ENCODE measurements at regions not wholly inside any gene's neighbourhood (a gene's known extent, or its start where the extent isn't known, plus 50 kb on each side); places are given as distances from the start of the nearest gene placed in this dataset.
"Not testable (repeated sequence)": the region's sequence is repeated elsewhere in the genome, so short reads cannot be mapped to it uniquely, and the experiment has no call there.

DNA sequence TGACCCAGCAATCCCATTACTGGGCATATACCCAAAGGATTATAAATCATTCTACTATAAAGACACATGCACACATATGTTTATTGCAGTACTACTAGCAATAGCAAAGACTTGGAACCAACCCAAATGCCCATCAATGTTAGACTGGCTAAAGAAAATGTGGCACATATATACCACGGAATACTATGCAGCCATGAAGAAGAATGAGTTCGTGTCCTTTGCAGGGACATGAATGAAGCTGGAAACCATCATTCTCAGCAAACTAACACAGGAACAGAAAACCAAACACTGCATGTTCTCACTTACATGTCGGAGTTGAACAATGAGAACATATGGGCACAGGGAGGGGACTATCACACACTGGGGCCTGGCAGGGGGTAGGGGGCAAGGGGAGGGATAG lies 183.0 kb downstream of the HACE1 start:
- H3K4me3 Mint-ChIP-seq; H3K27me3 Mint-ChIP-seq; H3K27ac Mint-ChIP-seq; DNase-seq; POLR2A ChIA-PET; H3K36me3 Mint-ChIP-seq (ENCODE audit: low read depth); H3K4me1 Mint-ChIP-seq: not testable (repeated sequence)
- CTCF ChIA-PET: interaction anchor here (1.0 kb wide), 1 partner anchor 97 kb away, joined by 3 read pairs; no protein-coding TSS in a partner anchor
- H3K9me3 Mint-ChIP-seq: peaks cover 17% of the 10 kb centered on the region

DNA sequence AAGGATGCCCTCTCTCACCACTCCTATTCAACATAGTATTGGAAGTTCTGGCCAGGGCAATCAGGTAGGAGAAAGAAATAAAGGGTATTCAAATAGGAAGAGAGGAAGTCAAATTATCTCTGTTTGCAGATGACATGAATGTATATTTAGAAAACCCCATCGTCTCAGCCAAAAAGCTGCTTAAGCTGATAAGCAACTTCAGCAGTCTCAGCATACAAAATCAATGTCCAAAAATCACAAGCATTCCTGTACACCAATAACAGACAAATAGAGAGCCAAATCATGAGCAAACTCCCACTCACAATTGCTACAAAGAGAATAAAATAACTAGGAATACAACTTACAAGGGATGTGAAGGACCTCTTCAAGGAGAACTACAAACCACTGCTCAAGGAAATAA lies 184.6 kb downstream of the HACE1 start:
- DNase-seq; H3K27me3 Mint-ChIP-seq; H3K4me3 Mint-ChIP-seq; CTCF ChIA-PET; H3K36me3 Mint-ChIP-seq (ENCODE audit: low read depth); H3K27ac Mint-ChIP-seq; POLR2A ChIA-PET: not testable (repeated sequence)
- Mint-ChIP-seq H3K9me3 (peaks cover 17% of the 10 kb centered on the region), H3K4me1 (peaks cover 17% of the 10 kb centered on the region)

DNA sequence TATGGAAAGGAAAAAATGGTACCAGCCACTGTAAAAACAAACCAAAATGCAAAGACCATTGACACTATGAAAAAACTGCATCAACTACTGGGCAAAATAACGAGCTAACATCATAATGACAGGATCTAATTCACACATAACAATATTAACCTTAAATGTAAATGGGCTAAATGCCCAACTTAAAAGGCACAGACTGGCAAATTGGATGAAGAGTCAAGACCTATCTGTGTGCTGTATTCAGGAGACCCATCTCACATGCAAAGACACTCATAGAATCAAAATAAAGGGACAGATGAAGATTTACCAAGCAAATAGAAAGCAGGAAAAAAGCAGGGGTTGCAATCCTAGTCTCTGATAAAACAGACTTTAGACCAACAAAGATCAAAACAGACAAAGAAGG lies 186.6 kb downstream of the HACE1 start:
- Mint-ChIP-seq H3K9me3 (peaks cover 17% of the 10 kb centered on the region), H3K4me1 (peaks cover 17% of the 10 kb centered on the region)
- H3K4me3 Mint-ChIP-seq; CTCF ChIA-PET; H3K27ac Mint-ChIP-seq; POLR2A ChIA-PET; DNase-seq; H3K36me3 Mint-ChIP-seq (ENCODE audit: low read depth); H3K27me3 Mint-ChIP-seq: not testable (repeated sequence)

DNA sequence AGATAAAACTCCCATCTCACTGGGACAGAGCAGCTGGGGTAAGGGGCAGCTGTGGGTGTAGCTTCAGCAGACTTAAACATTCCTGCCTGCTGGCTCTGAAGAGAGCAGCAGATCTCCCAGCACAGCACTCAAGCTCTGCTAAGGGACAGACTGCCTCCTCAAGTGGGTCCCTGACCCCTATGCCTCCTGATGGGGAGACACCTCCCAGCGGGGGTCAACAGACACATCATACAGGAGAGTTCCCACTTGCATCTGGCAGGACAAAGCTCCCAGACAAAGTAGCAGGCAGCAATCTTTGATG lies 188.2 kb downstream of the HACE1 start:
- CTCF ChIA-PET: interaction anchor here (0.6 to 0.9 kb wide), 2 partner anchors 14 to 104 kb away, joined by 3 to 4 read pairs; no protein-coding TSS in a partner anchor

DNA sequence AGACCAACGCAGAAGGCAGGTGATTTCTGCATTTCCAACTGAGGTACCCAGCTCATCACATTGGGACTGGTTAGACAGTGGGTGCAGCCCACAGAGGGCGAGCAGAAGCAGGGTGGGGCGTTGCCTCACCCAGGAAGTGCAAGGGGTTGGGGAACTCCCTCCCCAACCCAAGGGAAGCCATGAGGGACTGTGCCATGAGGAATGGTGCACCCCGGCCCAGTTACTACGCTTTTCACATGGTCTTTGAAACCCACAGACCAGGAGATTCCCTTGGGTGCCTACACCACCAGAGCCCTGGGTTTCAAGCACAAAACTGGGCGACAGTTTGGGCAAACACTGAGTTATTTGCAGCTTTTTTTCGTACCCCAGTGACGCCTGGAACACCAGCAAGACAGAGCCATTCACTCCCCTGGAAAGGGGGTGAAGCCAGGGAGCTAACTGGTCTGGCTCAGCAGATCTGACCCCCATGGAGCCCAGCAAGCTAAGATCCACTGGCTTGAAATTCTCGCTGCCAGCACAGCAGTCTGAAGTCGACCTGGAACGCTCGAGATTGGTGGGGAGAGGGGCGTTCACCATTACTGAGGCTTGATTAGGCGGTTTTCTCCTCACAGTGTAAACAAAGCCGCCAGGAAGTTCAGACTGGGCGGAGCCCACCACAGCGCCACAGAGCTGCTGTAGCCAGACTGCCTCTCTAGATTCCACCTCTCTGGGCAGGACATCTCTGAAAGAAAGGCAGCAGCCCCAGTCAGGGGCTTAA lies 188.7 kb downstream of the HACE1 start:
- POLR2A ChIA-PET; H3K27me3 Mint-ChIP-seq; H3K36me3 Mint-ChIP-seq (ENCODE audit: low read depth); H3K4me3 Mint-ChIP-seq: not testable (repeated sequence)
- Mint-ChIP-seq H3K9me3 (peaks cover 14% of the 10 kb centered on the region), H3K27ac (peak overlapping the region; percentile 75), H3K4me1 (peaks cover 22% of the 10 kb centered on the region)
- CTCF ChIA-PET: interaction anchor here (0.6 to 0.9 kb wide), 2 partner anchors 14 to 104 kb away, joined by 3 to 4 read pairs; no protein-coding TSS in a partner anchor
- DNase-seq: peak; percentile 47

More for the DNA sequence above, 188.2 kb downstream of the HACE1 start:
- H3K27me3 Mint-ChIP-seq; H3K4me3 Mint-ChIP-seq; H3K36me3 Mint-ChIP-seq (ENCODE audit: low read depth); DNase-seq; POLR2A ChIA-PET: not testable (repeated sequence)
- peaks cover 17% of the 10 kb centered on the region for H3K9me3 Mint-ChIP-seq
- H3K27ac Mint-ChIP-seq: peak overlapping the region; percentile 75
- H3K4me1 Mint-ChIP-seq: peaks cover 22% of the 10 kb centered on the region

DNA sequence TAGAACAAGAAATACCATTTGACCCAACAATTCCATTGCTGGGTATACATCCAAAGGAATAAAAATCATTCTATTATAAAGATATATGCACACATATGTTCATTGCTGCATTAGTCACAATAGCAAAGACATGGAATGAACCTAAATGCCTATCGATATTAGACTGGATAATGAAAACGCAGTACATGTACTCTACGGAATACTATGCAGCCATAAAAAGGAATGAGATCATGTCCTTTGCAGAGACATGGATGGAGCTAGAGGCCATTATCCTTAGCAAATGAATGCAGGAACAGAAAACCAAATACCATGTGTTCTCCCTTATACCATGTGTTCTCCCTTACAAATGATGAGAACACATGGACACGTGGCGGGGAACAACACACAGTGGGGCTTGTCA lies 190.2 kb downstream of the HACE1 start:
- Mint-ChIP-seq H3K27me3 (peaks cover 11% of the 10 kb centered on the region), H3K9me3 (peaks cover 14% of the 10 kb centered on the region), H3K36me3 (ENCODE audit: low read depth) (peaks cover 4% of the 10 kb centered on the region), H3K4me1 (peaks cover 22% of the 10 kb centered on the region), H3K27ac (no peak overlapping the region), H3K4me3 (no peak overlapping the region)
- DNase-seq: no peak
- POLR2A ChIA-PET: interaction anchor here (1.2 kb wide), 1 partner anchor 9 kb away, joined by 3 read pairs; no protein-coding TSS in a partner anchor
- CTCF ChIA-PET: interaction anchor here (1.5 kb wide), 1 partner anchor 15 kb away, joined by 5 read pairs; no protein-coding TSS in a partner anchor

DNA sequence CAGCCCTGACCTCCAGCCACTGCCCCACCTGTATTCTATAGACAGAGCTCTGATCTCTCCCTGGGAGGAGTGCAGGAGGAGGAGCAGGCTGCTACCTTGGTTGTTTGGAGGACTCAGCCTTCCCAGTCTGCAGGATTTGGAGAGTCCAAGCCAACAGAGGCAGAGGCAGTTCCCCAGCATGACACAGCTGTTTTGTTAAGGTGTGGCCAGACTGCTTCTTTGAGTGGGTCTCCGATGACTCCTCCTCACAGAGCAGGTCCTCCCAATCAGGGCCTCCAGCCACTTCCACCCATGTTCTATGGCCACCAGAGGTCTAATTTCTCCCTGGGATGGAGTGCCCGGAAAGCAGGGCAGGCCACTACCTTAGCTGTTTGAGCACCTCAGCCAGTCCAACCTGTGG lies 203.5 kb downstream of the HACE1 start:
- Mint-ChIP-seq H3K4me3 (no peak overlapping the region), H3K27me3 (peaks cover 4% of the 10 kb centered on the region)
- DNase-seq: no peak

DNA sequence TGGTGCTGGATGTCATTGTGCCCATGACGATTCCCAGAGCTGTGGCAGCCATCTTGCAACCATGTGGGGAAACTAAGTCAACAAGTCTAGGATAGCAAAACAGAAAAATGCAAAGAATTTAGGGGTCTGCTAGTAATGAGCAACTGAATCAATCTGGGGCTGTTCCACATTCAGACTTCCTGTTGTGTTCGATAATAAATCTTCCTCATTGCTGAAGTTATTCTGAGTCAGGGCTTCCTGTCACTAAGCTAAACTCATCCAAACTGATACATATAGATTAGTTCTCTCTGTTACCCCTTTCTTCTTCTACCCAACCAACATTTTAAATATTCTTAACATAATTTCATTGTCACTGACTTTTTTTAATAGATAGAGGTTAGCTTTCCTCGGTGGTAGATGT lies 205.9 kb downstream of the HACE1 start:
- no peak for DNase-seq
- Mint-ChIP-seq H3K9me3 (no peaks in the 10 kb centered on the region), H3K4me3 (no peak overlapping the region), H3K27ac (no peak overlapping the region), H3K27me3 (peaks cover 3% of the 10 kb centered on the region), H3K36me3 (ENCODE audit: low read depth) (no peaks in the 10 kb centered on the region), H3K4me1 (peaks cover 8% of the 10 kb centered on the region)
- CTCF ChIA-PET: no interaction called here
- POLR2A ChIA-PET: no interaction called here

More for the DNA sequence above, 203.5 kb downstream of the HACE1 start:
- POLR2A ChIA-PET: no interaction called here
- Mint-ChIP-seq H3K36me3 (ENCODE audit: low read depth) (no peaks in the 10 kb centered on the region), H3K9me3 (no peaks in the 10 kb centered on the region), H3K4me1 (peaks cover 8% of the 10 kb centered on the region), H3K27ac (no peak overlapping the region)
- CTCF ChIA-PET: no interaction called here

DNA sequence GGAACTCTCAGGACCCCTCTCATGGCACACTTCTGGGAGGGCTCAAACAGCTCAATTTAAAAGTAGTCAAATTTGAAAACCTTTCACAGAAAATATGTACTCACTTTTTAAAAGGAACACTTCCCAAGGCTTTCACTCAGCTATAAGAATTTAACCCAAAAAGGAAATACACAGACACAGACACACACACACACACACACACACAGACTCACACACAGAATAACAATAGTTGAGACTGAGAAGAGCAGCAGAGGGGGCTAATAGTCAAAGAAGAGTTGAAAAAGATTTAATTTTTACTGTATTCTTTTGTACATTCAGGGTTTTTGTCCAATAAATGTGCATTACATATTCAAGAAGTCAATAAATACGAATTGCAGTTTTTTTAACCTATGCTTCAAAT lies 211.4 kb downstream of the HACE1 start:
- POLR2A ChIA-PET: no interaction called here
- Mint-ChIP-seq H3K36me3 (ENCODE audit: low read depth) (no peaks in the 10 kb centered on the region), H3K9me3 (no peaks in the 10 kb centered on the region), H3K4me3 (no peak overlapping the region), H3K27me3 (peaks cover 15% of the 10 kb centered on the region), H3K4me1 (peaks cover under 1% of the 10 kb centered on the region), H3K27ac (no peak overlapping the region)
- CTCF ChIA-PET: interaction anchor here (0.9 kb wide), 1 partner anchor 16 kb away, joined by 3 read pairs; no protein-coding TSS in a partner anchor
- DNase-seq: no peak

DNA sequence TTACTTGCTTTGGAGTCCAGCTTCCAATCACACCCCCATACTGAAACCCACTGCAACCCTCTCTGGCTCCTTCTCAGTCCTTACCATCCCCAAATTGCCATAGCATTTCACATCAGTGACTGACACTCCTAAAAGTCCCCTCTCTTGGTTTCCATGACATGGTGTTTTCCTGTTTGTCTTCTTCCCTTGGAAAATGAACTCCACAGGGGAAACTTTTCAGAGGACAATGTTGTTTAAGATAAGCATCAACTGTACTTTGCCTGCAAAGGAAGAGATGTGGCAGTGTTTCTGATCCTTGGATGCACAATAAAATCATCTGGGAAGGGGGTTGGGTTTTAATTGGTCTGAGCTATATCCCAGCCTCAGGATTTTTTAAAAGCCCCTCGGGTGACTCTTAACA lies 214.9 kb downstream of the HACE1 start:
- Mint-ChIP-seq H3K27ac (no peak overlapping the region), H3K4me1 (peaks cover 4% of the 10 kb centered on the region), H3K4me3 (no peak overlapping the region), H3K36me3 (ENCODE audit: low read depth) (no peaks in the 10 kb centered on the region), H3K27me3 (peaks cover 15% of the 10 kb centered on the region), H3K9me3 (no peaks in the 10 kb centered on the region)
- no peak for DNase-seq
- CTCF ChIA-PET: no interaction called here
- POLR2A ChIA-PET: no interaction called here

DNA sequence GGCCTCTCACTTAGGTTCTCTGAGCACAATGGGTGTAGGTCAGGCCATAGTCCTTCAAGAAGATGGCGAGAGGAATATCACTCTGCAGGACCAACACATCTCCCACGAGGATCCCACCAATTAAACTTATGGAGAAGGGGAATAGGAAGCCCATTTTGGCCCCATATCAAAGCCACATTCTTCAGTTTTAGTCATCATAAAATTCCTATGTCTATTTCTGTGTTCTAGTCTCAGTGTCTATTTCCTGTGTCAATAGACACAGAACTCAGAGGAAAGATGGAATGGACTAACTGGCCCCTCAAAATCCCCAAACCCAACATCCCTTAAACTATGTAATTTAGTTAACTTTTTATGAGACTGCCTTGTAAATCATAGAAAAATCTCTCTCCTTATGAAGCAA lies 216.8 kb downstream of the HACE1 start:
- Mint-ChIP-seq H3K27ac (no peak overlapping the region), H3K4me3 (no peak overlapping the region), H3K27me3 (peaks cover 8% of the 10 kb centered on the region), H3K4me1 (peaks cover 11% of the 10 kb centered on the region), H3K9me3 (no peaks in the 10 kb centered on the region), H3K36me3 (ENCODE audit: low read depth) (no peaks in the 10 kb centered on the region)
- DNase-seq: no peak
- POLR2A ChIA-PET: no interaction called here
- CTCF ChIA-PET: no interaction called here

DNA sequence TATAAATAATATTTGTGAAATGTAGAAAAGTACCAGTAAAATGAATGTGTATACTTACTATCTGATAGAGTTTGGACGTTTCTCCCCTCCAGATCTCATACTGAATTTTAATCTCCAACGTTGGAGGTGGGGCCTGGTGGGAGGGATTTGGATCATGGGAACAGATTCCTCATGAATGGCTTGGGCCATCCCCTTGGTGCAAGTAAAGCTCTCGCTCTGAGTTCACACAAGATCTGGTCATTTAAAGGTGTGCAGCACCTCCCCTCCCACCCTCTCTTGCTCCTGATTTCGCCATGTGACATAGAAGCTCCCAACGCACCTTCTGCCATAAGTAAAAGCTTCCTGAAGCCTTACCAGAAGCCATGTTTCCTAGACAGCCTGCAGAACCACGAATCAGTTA lies 219.0 kb downstream of the HACE1 start:
- no peak for DNase-seq
- ChIA-PET CTCF (no interaction called here), POLR2A (no interaction called here)
- H3K9me3 Mint-ChIP-seq: no peaks in the 10 kb centered on the region
- H3K36me3 Mint-ChIP-seq (ENCODE audit: low read depth): no peaks in the 10 kb centered on the region
- H3K27ac Mint-ChIP-seq: no peak overlapping the region
- no peak overlapping the region for H3K4me3 Mint-ChIP-seq
- peaks cover 8% of the 10 kb centered on the region for H3K27me3 Mint-ChIP-seq
- peaks cover 11% of the 10 kb centered on the region for H3K4me1 Mint-ChIP-seq

DNA sequence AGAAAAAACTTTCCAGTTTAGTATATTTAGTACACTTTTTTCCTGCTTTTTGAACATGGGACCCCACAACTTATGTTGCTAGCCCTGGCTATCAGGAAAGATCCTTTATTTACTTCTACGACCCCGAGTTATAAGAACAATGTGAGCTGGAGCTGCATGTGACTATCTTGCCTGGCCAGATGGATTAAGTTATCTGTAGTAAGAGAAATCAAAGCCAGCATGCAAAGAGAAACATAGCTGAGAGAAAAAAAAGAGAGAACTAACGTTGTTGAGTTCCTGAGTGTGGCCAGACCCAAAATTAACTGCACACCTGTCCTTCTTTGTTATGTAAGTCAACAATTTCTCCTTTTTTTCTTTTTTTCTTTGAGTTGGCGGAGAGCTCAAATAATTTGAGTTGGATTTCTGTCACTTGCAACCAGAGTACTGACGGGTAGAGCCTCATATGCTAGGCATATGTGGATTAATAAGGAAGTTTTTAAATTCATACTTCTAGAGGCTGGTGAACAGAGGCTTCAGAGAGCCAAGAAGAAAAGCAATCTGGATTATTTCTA lies 219.5 kb downstream of the HACE1 start:
- Mint-ChIP-seq H3K4me3 (no peak overlapping the region), H3K9me3 (no peaks in the 10 kb centered on the region), H3K36me3 (ENCODE audit: low read depth) (no peaks in the 10 kb centered on the region), H3K27ac (no peak overlapping the region), H3K27me3 (peaks cover 2% of the 10 kb centered on the region), H3K4me1 (peaks cover 11% of the 10 kb centered on the region)
- POLR2A ChIA-PET: no interaction called here
- no peak for DNase-seq
- CTCF ChIA-PET: interaction anchor here (0.9 kb wide), 1 partner anchor 17 kb away, joined by 3 read pairs; no protein-coding TSS in a partner anchor

DNA sequence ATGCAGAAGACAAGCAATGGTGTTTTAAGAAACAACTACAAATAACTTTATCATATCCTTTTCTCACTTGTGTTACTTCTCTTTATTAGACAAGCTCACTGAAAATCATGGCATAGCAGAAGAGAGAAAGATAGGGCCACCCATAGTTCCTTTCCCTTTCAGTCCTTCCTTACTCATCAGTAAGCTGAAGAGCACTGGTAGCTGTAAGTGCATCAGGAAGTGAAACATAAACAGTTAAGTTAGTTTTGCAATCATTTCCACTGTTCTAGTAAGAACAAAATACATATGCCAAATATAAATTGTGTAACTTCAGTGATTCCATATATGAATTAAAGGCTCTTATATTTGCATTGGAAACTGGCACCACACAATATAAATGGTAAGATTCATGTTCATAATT lies 220.1 kb downstream of the HACE1 start:
- H3K4me3 Mint-ChIP-seq: no peak overlapping the region
- no peak for DNase-seq
- ChIA-PET CTCF (interaction anchor here (0.9 kb wide), 1 partner anchor 17 kb away, joined by 3 read pairs; no protein-coding TSS in a partner anchor), POLR2A (no interaction called here)
- H3K9me3 Mint-ChIP-seq: no peaks in the 10 kb centered on the region
- peaks cover 11% of the 10 kb centered on the region for H3K4me1 Mint-ChIP-seq
- no peaks in the 10 kb centered on the region for H3K36me3 Mint-ChIP-seq (ENCODE audit: low read depth)
- no peak overlapping the region for H3K27ac Mint-ChIP-seq
- no peaks in the 10 kb centered on the region for H3K27me3 Mint-ChIP-seq

Data from activated CD4-positive, alpha-beta memory T cell treated with anti-CD3 and anti-CD28 coated beads, Interleukin-2, amount 10 ng/mL, durations not matched to agents 7 days and 5 days (primary cell).